ENCODE measurements at regions not wholly inside any gene's neighbourhood (a gene's known extent, or its start where the extent isn't known, plus 50 kb on each side); places are given as distances from the start of the nearest gene placed in this dataset.

GRCh38 chr4:117311989-117312388 is 226.6 kb upstream of the TRAM1L1 start:
- no peak overlapping the region for H3K27ac ChIP-seq
- H3K36me3 ChIP-seq, result no peaks in the 10 kb centered on the region
- WGBS, 4 donors, result 83 to 88% (median 86%) methylated on average over 3 of the region's 3 CpGs
- peaks cover 0 to 10% (median 0%) of the 10 kb centered on the region in 12 donors for H3K9me3 ChIP-seq
- no peak for ATAC-seq
- intact Hi-C loops (cut with DNase I), result no loop called here
- H3K4me1 ChIP-seq, result no peaks in the 10 kb centered on the region
- H3K4me3 ChIP-seq, result no peak overlapping the region
- DNase-seq, result no peak
- no peak for TF ChIP-seq CTCF (IDR thresholded peaks at IDR 0.05)
- TF ChIP-seq POLR2A (IDR thresholded peaks at IDR 0.05), result no peak
- H3K27me3 ChIP-seq, result no peaks in the 10 kb centered on the region

- WGBS, 4 donors, result 93 to 100% (median 95%) methylated on average over 1 of the region's 1 CpG
- H3K36me3 ChIP-seq, result no peaks in the 10 kb centered on the region
- H3K4me3 ChIP-seq, result no peak overlapping the region
- no peaks in the 10 kb centered on the region for H3K27me3 ChIP-seq
- intact Hi-C loops (cut with DNase I), result no loop called here
- DNase-seq (no peak), ATAC-seq (no peak)
- TF ChIP-seq POLR2A (IDR thresholded peaks at IDR 0.05) (no peak), CTCF (IDR thresholded peaks at IDR 0.05) (no peak)
- no peak overlapping the region for H3K27ac ChIP-seq
- H3K9me3 ChIP-seq, result no peaks in the 10 kb centered on the region
- H3K4me1 ChIP-seq, result no peaks in the 10 kb centered on the region
Measured at GRCh38 chr4:117324851-117325491, 239.6 kb upstream of the TRAM1L1 start.

GRCh38 chr4:117326091-117326490 is 240.7 kb upstream of the TRAM1L1 start:
- no peaks in the 10 kb centered on the region for H3K4me1 ChIP-seq
- WGBS, 4 donors, result 51 to 86% (median 70%) methylated on average over 3 of the region's 3 CpGs
- H3K36me3 ChIP-seq, result no peaks in the 10 kb centered on the region
- TF ChIP-seq POLR2A (IDR thresholded peaks at IDR 0.05), result no peak
- TF ChIP-seq CTCF (IDR thresholded peaks at IDR 0.05), result no peak
- H3K27ac ChIP-seq, result no peak overlapping the region
- intact Hi-C loops (cut with DNase I), result no loop called here
- no peak for ATAC-seq
- DNase-seq, result no peak
- no peaks in the 10 kb centered on the region for H3K9me3 ChIP-seq
- H3K27me3 ChIP-seq, result no peaks in the 10 kb centered on the region
- no peak overlapping the region for H3K4me3 ChIP-seq

GRCh38 chr4:117327491-117327890 is 242.1 kb upstream of the TRAM1L1 start:
- no peak overlapping the region for H3K4me3 ChIP-seq
- no peak for DNase-seq
- no peaks in the 10 kb centered on the region for H3K36me3 ChIP-seq
- WGBS, 4 donors, result 84 to 89% (median 87%) methylated on average over 3 of the region's 3 CpGs
- no peaks in the 10 kb centered on the region for H3K27me3 ChIP-seq
- TF ChIP-seq CTCF (IDR thresholded peaks at IDR 0.05), result no peak
- no peak for TF ChIP-seq POLR2A (IDR thresholded peaks at IDR 0.05)
- no peak for ATAC-seq
- intact Hi-C loops (cut with DNase I), result no loop called here
- no peaks in the 10 kb centered on the region for H3K4me1 ChIP-seq
- H3K9me3 ChIP-seq, result no peaks in the 10 kb centered on the region
- H3K27ac ChIP-seq, result no peak overlapping the region
